Activated CD4-positive, alpha-beta T cell treated with anti-CD3 and anti-CD28 coated beads, Interleukin-2, amount 10 ng/mL, durations not matched to agents 7 days and 5 days (primary cell): ENCODE measurements at regions not wholly inside any gene's neighbourhood (a gene's known extent, or its start where the extent isn't known, plus 50 kb on each side); places are given as distances from the start of the nearest gene placed in this dataset.
"Not testable (repeated sequence)": the region's sequence is repeated elsewhere in the genome, so short reads cannot be mapped to it uniquely, and the experiment has no call there.

Experiments used
- CTCF ChIA-PET: fragments of 350-600 bp; sonication (Branson Sonifier 250); formaldehyde crosslinking; loops from one replicate; lab custom pipeline; 2021; ENCODE audit warnings: antibody characterized with exemption; lab: Charles Lee
- POLR2A ChIA-PET: fragments of 350-600 bp; sonication (Branson Sonifier 250); formaldehyde crosslinking; loops from one replicate; lab custom pipeline; 2021; ENCODE audit warnings: antibody characterized with exemption; lab: Charles Lee
- DNase-seq: peaks from one replicate; pipeline ENCODE4 v3.0.0-alpha.2; 2020
- H3K27ac Mint-ChIP-seq: one replicate; pipeline ENCODE4 v1.8.0; 2021; ENCODE audit warnings: mild to moderate bottlenecking, moderate library complexity, mixed read lengths
- H3K27me3 Mint-ChIP-seq: one replicate; pipeline ENCODE4 v1.8.0; 2021; ENCODE audit warnings: mixed read lengths
- H3K36me3 Mint-ChIP-seq: one replicate; pipeline ENCODE4 v1.8.0; 2021; ENCODE audit warnings: low read depth, mixed read lengths
- H3K4me1 Mint-ChIP-seq: one replicate; pipeline ENCODE4 v1.8.0; 2021; ENCODE audit warnings: mixed read lengths
- H3K4me3 Mint-ChIP-seq: one replicate; pipeline ENCODE4 v1.8.0; 2021; ENCODE audit warnings: mild to moderate bottlenecking, moderate library complexity, mixed read lengths
- H3K9me3 Mint-ChIP-seq: one replicate; pipeline ENCODE4 v1.8.0; 2021; ENCODE audit warnings: mixed read lengths

DNA sequence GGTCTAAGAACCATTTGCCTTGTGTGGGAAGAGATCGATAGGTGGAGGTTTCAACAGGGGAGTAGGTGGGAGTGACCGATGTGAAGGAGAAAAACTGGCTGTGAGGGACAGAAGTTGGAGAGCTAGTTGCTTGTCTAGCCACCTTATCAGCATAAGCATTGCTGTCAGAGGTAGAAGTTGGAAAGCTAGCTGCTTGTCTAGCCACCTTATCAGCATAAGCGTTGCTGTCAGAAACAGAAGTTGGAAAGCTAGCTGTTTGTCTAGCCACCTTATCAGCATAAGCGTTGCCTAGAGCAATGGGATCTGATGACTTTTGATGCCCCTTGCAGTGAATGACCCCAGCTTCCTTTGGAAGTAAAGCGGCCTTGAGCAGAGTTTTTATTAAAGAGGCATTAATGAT lies 784.6 kb upstream of the GOT2 start:
- H3K9me3 Mint-ChIP-seq = peaks cover 25% of the 10 kb centered on the region
- CTCF ChIA-PET, H3K4me3 Mint-ChIP-seq, DNase-seq, POLR2A ChIA-PET, H3K27me3 Mint-ChIP-seq, H3K4me1 Mint-ChIP-seq, H3K36me3 Mint-ChIP-seq, H3K27ac Mint-ChIP-seq: not testable (repeated sequence)

DNA sequence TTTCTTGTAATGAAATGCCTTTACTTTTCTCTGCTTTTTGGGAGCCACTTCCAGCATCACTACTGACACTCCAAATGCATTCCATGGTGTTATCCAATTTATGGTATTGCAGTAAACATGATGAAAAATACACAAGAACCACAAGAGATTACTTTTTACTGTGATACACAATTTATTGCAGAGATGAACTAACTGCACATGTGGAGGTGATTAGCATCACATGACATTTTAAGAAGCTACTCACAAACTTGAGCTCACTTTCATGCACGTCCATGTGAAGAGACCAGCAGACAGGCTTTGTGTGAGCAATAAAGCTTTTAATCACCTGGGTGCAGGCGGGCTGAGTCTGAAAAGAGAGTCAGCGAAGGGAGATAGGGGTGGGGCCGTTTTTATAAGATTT lies 780.5 kb upstream of the GOT2 start:
- H3K4me1 Mint-ChIP-seq = no peaks in the 10 kb centered on the region
- H3K4me3 Mint-ChIP-seq = no peak overlapping the region
- ChIA-PET POLR2A (no interaction called here), CTCF (no interaction called here)
- peaks cover 28% of the 10 kb centered on the region for H3K9me3 Mint-ChIP-seq
- no peaks in the 10 kb centered on the region for H3K27me3 Mint-ChIP-seq
- H3K27ac Mint-ChIP-seq = no peak overlapping the region
- H3K36me3 Mint-ChIP-seq = no peaks in the 10 kb centered on the region
- DNase-seq = no peak

DNA sequence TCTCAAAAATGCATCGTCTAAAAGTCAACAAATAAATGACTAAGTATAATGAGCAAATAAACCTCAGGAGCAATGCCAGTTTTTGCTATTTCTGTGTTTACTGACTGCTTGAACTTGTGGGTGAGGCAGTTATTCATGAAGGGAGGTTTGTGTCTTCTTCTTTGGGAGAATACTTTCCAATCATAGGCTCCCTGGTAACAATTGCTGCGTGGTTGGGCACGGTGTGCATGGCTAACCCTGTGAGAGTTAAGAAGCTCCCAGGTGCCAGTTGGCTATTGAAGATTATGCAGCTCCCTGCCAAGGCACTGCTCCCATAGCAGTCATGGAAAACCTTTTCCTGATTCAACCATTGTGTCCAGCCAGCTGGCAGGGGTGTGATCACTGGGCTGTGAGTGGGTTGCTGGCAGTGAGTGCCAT lies 775.9 kb upstream of the GOT2 start:
- H3K36me3 Mint-ChIP-seq = no peaks in the 10 kb centered on the region
- no peak overlapping the region for H3K4me3 Mint-ChIP-seq
- no peak for DNase-seq
- H3K9me3 Mint-ChIP-seq = peaks cover 14% of the 10 kb centered on the region
- H3K4me1 Mint-ChIP-seq = no peaks in the 10 kb centered on the region
- ChIA-PET CTCF (interaction anchor here (0.6 kb wide), 1 partner anchor 185 kb away, joined by 5 read pairs; no protein-coding TSS in a partner anchor), POLR2A (no interaction called here)
- H3K27ac Mint-ChIP-seq = no peak overlapping the region
- H3K27me3 Mint-ChIP-seq = no peaks in the 10 kb centered on the region

DNA sequence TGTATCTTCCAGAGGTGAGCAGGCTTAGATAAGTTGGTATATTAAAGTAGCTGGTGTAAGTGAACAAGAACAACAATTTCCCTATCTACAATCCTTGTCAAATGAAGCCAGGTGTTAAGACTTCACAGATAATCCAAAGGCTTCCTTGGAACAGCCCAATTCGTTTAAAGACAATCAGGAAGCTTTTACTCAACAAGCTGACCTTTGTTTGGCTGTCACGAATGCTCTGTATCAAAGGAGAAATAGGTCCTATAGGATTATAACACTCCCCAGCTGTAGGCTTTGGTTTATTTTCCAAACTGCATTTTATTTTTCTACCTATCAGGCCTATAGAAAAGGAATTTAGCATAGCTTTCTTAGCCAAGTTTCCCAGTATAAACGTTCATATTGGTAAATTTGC lies 766.5 kb upstream of the GOT2 start:
- no peak overlapping the region for H3K4me3 Mint-ChIP-seq
- H3K9me3 Mint-ChIP-seq = peaks cover 7% of the 10 kb centered on the region
- no peak for DNase-seq
- ChIA-PET CTCF (no interaction called here), POLR2A (no interaction called here)
- no peaks in the 10 kb centered on the region for H3K4me1 Mint-ChIP-seq
- H3K27ac Mint-ChIP-seq = no peak overlapping the region
- no peaks in the 10 kb centered on the region for H3K27me3 Mint-ChIP-seq
- H3K36me3 Mint-ChIP-seq = no peaks in the 10 kb centered on the region

DNA sequence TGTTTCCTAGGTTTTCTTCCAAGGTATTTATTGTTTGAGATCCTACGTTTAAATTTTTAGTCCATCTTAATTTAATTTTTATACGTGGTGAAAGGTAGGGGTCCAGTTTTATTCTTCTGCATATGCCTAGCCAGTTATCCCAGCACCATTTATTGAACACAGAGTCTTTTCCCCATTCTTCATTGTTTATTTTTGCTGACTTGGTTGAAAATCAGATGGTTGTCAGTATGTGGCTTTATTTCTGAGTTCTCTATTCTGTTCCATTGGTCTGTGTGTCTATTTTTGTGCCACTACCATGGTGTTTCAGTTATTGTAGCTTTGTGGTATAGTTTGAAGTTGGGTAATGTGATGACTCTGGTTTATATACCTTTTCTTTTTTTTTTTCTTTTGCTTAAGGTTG lies 753.0 kb upstream of the GOT2 start:
- Mint-ChIP-seq H3K4me3 (no peak overlapping the region), H3K9me3 (peaks cover 10% of the 10 kb centered on the region), H3K27ac (no peak overlapping the region), H3K36me3 (no peaks in the 10 kb centered on the region), H3K4me1 (no peaks in the 10 kb centered on the region), H3K27me3 (no peaks in the 10 kb centered on the region)
- DNase-seq = no peak
- CTCF ChIA-PET = no interaction called here
- POLR2A ChIA-PET = no interaction called here

DNA sequence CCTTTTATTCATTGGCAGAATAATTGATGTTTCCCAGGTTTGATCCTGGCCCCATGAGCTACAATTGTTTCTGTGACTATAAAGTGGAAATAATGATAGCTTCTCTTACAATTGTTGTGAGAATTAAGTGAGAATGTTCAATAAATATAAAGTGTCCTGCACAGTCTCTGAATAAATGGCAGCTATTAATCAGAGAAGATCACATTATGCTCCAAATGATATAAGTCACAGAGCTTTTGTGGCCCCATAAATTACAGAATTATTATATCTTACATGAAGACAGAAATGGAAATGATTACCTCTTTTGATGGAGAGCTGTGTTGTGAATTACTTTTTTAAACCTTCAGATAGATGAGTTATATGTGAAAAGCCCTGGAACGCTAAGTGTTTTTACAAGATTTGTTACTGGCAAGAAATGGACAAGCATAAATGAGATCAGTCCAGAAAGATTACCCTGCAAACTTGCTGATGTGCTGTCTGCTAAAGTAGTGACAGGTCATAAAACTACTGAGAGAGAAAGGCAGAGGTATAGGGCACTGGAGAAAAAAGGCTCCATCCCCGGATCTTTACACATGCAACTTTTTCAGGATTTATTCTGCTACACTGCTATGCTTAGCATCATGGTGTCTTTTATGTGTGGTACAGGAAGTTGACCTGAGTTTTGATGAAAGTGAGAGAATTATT lies 750.9 kb upstream of the GOT2 start:
- H3K9me3 Mint-ChIP-seq = peaks cover 9% of the 10 kb centered on the region
- no peaks in the 10 kb centered on the region for H3K36me3 Mint-ChIP-seq
- no peak overlapping the region for H3K4me3 Mint-ChIP-seq
- ChIA-PET POLR2A (no interaction called here), CTCF (no interaction called here)
- DNase-seq = no peak
- H3K27me3 Mint-ChIP-seq = no peaks in the 10 kb centered on the region
- H3K4me1 Mint-ChIP-seq = no peaks in the 10 kb centered on the region
- H3K27ac Mint-ChIP-seq = no peak overlapping the region

DNA sequence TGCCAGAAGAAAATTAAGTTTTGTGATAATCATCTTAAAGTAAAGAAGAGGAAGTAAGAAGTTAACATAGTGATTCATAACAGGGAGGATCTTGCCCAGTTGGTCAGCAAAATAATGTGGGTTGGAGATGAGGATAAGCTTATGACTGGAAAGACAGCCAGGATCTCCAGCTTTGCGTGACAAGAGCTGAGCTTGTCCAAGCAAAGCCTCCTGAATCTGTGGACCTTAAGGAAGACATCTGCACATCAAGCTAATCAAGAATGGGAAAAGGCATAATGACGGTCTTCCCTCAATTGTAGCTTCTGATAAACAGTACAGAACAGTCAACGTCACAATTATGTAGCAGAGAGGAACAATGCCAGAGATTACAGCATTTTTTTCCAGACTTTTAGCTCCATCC lies 744.7 kb upstream of the GOT2 start:
- Mint-ChIP-seq H3K27me3 (no peaks in the 10 kb centered on the region), H3K9me3 (peaks cover 12% of the 10 kb centered on the region), H3K27ac (no peak overlapping the region), H3K36me3 (no peaks in the 10 kb centered on the region), H3K4me3 (no peak overlapping the region), H3K4me1 (no peaks in the 10 kb centered on the region)
- CTCF ChIA-PET = no interaction called here
- DNase-seq = no peak
- POLR2A ChIA-PET = no interaction called here

DNA sequence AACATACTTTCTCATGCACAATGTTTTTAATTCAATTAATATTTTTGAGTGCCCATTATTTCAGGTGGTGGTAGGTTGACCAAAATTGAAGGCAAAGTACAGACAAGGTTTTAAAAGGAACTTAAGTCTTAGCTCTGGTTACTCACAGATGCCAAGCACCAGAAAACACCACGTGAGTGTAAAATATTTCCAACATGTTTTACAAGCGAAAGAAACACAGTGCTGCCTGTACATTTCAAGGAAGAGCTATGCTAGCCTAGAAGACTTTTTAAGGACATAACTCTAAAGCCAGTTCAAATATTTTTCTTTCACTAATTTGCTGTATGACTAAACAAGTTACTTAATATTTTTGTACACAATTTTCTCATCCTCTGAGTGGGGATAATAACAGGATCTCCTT lies 736.4 kb upstream of the GOT2 start:
- ChIA-PET CTCF (no interaction called here), POLR2A (no interaction called here)
- Mint-ChIP-seq H3K27me3 (no peaks in the 10 kb centered on the region), H3K36me3 (no peaks in the 10 kb centered on the region), H3K27ac (no peak overlapping the region), H3K9me3 (peaks cover 11% of the 10 kb centered on the region), H3K4me3 (no peak overlapping the region), H3K4me1 (no peaks in the 10 kb centered on the region)
- no peak for DNase-seq

DNA sequence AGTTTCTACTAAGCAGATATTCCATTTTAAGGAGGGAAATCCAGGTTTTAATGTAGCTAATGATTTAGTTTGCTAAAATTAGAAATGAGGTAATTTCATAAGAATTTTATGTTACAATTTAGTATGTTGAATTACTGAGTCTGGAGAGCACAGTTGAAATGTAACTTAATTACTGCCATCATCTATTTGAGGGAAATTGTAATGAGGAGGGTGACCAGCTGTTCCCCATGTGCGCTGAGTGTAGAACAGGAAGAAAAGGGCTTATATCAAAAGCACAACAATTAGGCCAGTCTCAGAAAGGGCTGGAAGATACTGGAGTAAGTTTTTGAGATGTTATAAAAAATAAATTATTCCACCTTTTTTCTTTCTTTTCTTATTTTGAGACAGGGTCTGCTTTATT lies 735.1 kb upstream of the GOT2 start:
- Mint-ChIP-seq H3K36me3 (no peaks in the 10 kb centered on the region), H3K27me3 (no peaks in the 10 kb centered on the region), H3K27ac (no peak overlapping the region), H3K9me3 (peaks cover 5% of the 10 kb centered on the region), H3K4me3 (no peak overlapping the region), H3K4me1 (no peaks in the 10 kb centered on the region)
- DNase-seq = no peak
- ChIA-PET POLR2A (no interaction called here), CTCF (no interaction called here)

DNA sequence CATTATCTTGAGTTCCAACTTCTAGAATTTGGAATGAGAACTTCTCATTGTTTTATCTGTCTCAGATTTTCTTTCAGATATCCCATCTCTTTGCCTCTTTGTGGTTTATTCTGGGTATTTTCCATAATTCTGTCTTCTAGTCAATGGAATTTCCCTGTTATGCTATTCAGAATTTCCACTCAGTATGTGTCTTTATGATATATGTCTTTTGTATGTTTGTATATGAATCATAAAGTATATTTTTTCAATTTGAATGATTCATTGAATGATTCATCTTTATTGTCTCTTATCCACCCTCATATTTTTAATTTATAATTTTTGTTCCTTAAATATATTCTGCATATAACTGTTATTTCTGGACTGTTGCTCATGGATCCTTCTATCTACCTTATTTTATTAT lies 729.7 kb upstream of the GOT2 start:
- ChIA-PET CTCF (no interaction called here), POLR2A (no interaction called here)
- Mint-ChIP-seq H3K27me3 (no peaks in the 10 kb centered on the region), H3K4me3 (no peak overlapping the region), H3K9me3 (peaks cover 3% of the 10 kb centered on the region), H3K27ac (no peak overlapping the region), H3K4me1 (no peaks in the 10 kb centered on the region), H3K36me3 (no peaks in the 10 kb centered on the region)
- DNase-seq = no peak

DNA sequence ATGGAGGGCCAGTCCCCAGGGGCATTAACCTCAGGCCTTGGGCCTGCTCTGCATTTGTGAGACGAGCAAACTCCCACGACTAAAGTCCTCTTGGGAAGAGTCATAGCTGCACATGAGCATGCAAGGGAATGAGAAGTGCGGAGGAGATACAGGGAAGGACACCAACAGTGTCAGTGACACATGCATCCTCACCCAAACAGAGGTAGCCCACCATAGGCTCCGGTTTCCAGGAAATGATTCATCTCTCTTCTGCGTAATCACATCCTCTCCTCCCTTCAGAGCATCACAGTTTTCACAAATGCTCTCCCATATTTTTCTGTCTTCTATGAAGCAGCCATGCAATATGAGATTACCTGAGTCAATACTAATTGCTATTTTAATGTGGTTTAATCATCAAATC lies 725.7 kb upstream of the GOT2 start:
- DNase-seq = no peak
- Mint-ChIP-seq H3K36me3 (no peaks in the 10 kb centered on the region), H3K4me3 (no peak overlapping the region), H3K9me3 (peaks cover 3% of the 10 kb centered on the region), H3K27me3 (no peaks in the 10 kb centered on the region), H3K27ac (no peak overlapping the region), H3K4me1 (no peaks in the 10 kb centered on the region)
- ChIA-PET CTCF (no interaction called here), POLR2A (no interaction called here)

DNA sequence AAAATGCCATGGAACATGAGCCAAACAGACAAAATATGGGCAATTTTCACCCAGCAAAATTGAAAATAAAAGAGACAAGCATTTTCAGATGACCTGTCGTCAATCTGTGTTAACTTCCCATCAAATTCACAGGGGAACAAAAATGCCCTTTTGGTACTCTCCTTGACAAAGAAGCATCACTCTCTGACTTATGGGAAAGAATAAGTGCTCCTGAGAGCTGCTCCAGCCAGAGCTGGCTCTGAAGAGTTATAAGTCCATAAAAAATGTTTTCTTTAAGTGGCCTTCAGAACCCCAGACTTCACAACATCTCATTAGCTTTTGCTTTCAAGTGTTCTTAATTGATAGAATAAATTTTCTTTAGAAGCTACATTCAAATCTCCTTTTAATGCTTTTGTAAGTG lies 721.4 kb upstream of the GOT2 start:
- Mint-ChIP-seq H3K9me3 (peaks cover 3% of the 10 kb centered on the region), H3K4me3 (no peak overlapping the region), H3K36me3 (no peaks in the 10 kb centered on the region), H3K27ac (no peak overlapping the region), H3K4me1 (no peaks in the 10 kb centered on the region), H3K27me3 (no peaks in the 10 kb centered on the region)
- no peak for DNase-seq
- CTCF ChIA-PET = no interaction called here
- POLR2A ChIA-PET = no interaction called here

DNA sequence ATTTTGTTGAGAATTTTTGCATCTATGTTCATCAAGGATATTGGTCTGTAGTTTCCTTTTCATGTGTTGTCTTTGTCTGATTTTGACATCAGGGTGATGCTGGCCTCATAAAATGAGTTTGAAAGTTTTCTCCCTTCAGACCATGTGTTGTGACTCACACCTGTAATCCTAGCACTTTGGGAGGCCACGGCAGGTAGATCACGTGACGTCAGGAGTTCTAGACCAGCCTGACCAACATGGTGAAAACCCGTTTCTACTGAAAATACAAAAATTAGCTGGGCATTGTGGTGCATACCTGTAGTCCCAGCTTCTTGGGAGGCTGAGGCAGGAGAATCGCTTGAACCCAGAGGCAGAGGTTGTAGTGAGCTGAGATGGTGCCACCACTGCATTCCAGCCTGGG lies 716.4 kb upstream of the GOT2 start:
- H3K4me1 Mint-ChIP-seq, H3K27me3 Mint-ChIP-seq, H3K9me3 Mint-ChIP-seq: not testable (repeated sequence)

DNA sequence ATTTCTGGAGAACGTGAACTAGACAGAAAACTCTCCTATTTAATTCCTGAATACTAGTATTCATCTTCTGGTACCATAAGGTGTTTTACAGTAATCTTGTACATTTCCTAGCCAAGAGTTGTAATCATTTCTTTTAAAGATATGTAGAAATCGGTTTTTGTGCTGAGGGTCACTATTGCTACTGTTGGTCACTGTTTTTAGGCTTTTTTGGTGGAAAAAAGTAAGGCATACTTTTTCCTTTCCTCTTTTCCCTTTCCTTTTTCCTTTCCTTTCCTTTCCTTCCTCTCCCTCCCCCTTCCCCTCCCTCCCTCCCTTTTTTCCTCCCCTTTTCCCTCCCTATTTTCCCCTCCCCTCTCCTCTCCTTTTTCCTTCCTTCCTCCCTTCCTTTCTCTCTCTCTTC lies 706.4 kb upstream of the GOT2 start:
- no peak for DNase-seq
- H3K27ac Mint-ChIP-seq = no peak overlapping the region

More for the DNA sequence above, 716.4 kb upstream of the GOT2 start:
- POLR2A ChIA-PET, H3K27ac Mint-ChIP-seq, DNase-seq, H3K4me3 Mint-ChIP-seq, H3K36me3 Mint-ChIP-seq: not testable (repeated sequence)
- CTCF ChIA-PET = interaction anchor here (0.7 kb wide), 1 partner anchor 282 kb away, joined by 3 read pairs; no protein-coding TSS in a partner anchor

More for the DNA sequence above, 706.4 kb upstream of the GOT2 start:
- peaks cover 6% of the 10 kb centered on the region for H3K9me3 Mint-ChIP-seq
- no peaks in the 10 kb centered on the region for H3K4me1 Mint-ChIP-seq
- no peak overlapping the region for H3K4me3 Mint-ChIP-seq
- H3K36me3 Mint-ChIP-seq = no peaks in the 10 kb centered on the region
- POLR2A ChIA-PET = no interaction called here
- H3K27me3 Mint-ChIP-seq = no peaks in the 10 kb centered on the region
- CTCF ChIA-PET = no interaction called here
